WTC11 (cell line): ENCODE measurements at regions not wholly inside any gene's neighbourhood (a gene's known extent, or its start where the extent isn't known, plus 50 kb on each side); places are given as distances from the start of the nearest gene placed in this dataset.

ENCODE experiments used
- ATF3 ChIP-seq: sonication (generic); formaldehyde crosslinking; conservative IDR thresholded peaks from 2 replicates; pipeline ENCODE4 v1.8.1; 2022; ENCODE audit warnings: mild to moderate bottlenecking, missing genetic modification reagents
- CTCF ChIP-seq: fragments of 200-600 bp; IDR thresholded peaks from 2 replicates; pipeline ENCODE4 v1.8.0; 2022; ENCODE audit warnings: antibody characterized with exemption
- E2F1 ChIP-seq: sonication (generic); formaldehyde crosslinking; IDR thresholded peaks from 2 replicates; pipeline ENCODE4 v1.8.0; 2022; ENCODE audit warnings: mild to moderate bottlenecking, missing genetic modification reagents
- FOXP1 ChIP-seq: sonication (generic); formaldehyde crosslinking; IDR thresholded peaks from 2 replicates; pipeline ENCODE4 v1.8.0; 2022; ENCODE audit warnings: missing genetic modification reagents, mild to moderate bottlenecking, moderate library complexity, borderline replicate concordance
- HMGXB4 ChIP-seq: sonication (generic); formaldehyde crosslinking; IDR thresholded peaks from 2 replicates; pipeline ENCODE4 v1.8.1; 2023; ENCODE audit warnings: mild to moderate bottlenecking, moderate library complexity, missing genetic modification reagents
- MLX ChIP-seq: sonication (generic); formaldehyde crosslinking; IDR thresholded peaks from 2 replicates; pipeline ENCODE4 v1.8.1; 2023; ENCODE audit warnings: mild to moderate bottlenecking, missing genetic modification reagents, moderate library complexity
- PREB ChIP-seq: sonication (generic); formaldehyde crosslinking; IDR thresholded peaks from 2 replicates; pipeline ENCODE4 v1.8.1; 2022; ENCODE audit warnings: mild to moderate bottlenecking, missing genetic modification reagents, moderate library complexity, borderline replicate concordance
- SMAD3 ChIP-seq: sonication (generic); formaldehyde crosslinking; IDR thresholded peaks from 2 replicates; pipeline ENCODE4 v1.8.0; 2022; ENCODE audit warnings: missing genetic modification reagents, mild to moderate bottlenecking, borderline replicate concordance
- ZNF263 ChIP-seq: sonication (generic); formaldehyde crosslinking; IDR thresholded peaks from 2 replicates; pipeline ENCODE4 v1.8.1; 2022; ENCODE audit warnings: low read depth, mild to moderate bottlenecking, moderate library complexity, missing genetic modification reagents

- TF ChIP-seq CTCF (no peak), HMGXB4 (CRISPR knock-in tag) (no peak), E2F1 (no peak), ZNF263 (CRISPR knock-in tag) (no peak), FOXP1 (CRISPR knock-in tag) (no peak), MLX (CRISPR knock-in tag) (no peak), PREB (CRISPR knock-in tag) (no peak), ATF3 (no peak), SMAD3 (CRISPR knock-in tag) (no peak)
Observed at GRCh38 chr10:71067098-71067740, 145.2 kb upstream of the UNC5B start.
